C4-2B (cell line): ENCODE measurements at regions not wholly inside any gene's neighbourhood (a gene's known extent, or its start where the extent isn't known, plus 50 kb on each side); places are given as distances from the start of the nearest gene placed in this dataset.
"Not testable (repeated sequence)": the region's sequence is repeated elsewhere in the genome, so short reads cannot be mapped to it uniquely, and the experiment has no call there.

Experiments used
- H3K27ac ChIP-seq: fragments of 450-650 bp; 2 replicates; pipeline ENCODE4 v1.5.1; 2017
- ZFX ChIP-seq: fragments of 450-650 bp; IDR thresholded peaks from 2 replicates; pipeline ENCODE4 v1.6.1; 2017
- TF ChIP-seq, protein P1 (sequence below): fragments of 450-650 bp; conservative IDR thresholded peaks from 2 replicates; pipeline ENCODE4 v1.5.1; 2017; ENCODE audit warnings: mild to moderate bottlenecking

DNA sequence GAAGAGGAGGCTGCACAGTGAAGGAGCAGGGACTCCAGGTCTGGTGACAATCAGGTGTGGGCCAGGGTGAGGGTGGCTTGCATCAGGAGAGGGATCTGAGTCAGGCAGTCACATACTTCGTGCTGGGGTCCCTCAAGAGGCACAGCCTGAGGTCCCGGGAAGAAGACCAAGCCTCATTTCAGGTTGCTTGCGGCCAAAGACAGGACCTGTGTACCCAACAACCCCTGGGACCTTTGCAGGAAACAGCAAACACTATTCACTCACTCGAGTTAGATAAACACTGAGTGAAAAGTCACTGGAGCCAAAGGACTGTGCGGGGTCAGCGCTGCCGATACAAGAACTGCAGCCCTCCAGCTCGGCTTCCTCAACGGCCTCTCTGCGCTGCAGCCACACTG is 104.4 kb downstream of the SINHCAF start:
- H3K27ac ChIP-seq: no peak overlapping the region
- TF ChIP-seq, protein P1, sequence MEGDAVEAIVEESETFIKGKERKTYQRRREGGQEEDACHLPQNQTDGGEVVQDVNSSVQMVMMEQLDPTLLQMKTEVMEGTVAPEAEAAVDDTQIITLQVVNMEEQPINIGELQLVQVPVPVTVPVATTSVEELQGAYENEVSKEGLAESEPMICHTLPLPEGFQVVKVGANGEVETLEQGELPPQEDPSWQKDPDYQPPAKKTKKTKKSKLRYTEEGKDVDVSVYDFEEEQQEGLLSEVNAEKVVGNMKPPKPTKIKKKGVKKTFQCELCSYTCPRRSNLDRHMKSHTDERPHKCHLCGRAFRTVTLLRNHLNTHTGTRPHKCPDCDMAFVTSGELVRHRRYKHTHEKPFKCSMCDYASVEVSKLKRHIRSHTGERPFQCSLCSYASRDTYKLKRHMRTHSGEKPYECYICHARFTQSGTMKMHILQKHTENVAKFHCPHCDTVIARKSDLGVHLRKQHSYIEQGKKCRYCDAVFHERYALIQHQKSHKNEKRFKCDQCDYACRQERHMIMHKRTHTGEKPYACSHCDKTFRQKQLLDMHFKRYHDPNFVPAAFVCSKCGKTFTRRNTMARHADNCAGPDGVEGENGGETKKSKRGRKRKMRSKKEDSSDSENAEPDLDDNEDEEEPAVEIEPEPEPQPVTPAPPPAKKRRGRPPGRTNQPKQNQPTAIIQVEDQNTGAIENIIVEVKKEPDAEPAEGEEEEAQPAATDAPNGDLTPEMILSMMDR: no peak
- TF ChIP-seq ZFX: no peak

GRCh38 chr12:31222620-31223222 is 103.2 kb downstream of the SINHCAF start:
- TF ChIP-seq ZFX: no peak
- TF ChIP-seq, protein P1: no peak
- no peak overlapping the region for H3K27ac ChIP-seq

DNA sequence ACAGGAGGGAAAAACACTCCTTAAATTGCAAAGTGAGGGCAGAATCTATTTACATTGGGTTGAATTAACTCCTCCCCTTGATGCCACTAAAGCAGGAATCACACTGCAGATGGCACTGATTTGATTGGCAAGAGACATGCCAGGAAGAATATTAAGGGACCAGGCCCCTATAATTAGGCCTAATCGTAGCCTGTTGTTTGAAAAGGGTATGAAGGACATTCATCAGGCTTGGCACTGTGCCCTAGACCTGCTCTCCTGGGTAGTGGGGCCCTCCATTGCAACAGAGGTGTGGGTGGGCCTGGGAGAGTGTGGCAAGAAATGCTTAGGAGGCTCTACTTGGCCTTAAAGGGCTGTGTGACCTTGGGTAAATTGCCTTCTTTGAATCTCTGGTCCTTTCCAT is 102.3 kb downstream of the SINHCAF start:
- H3K27ac ChIP-seq: not testable (repeated sequence)

DNA sequence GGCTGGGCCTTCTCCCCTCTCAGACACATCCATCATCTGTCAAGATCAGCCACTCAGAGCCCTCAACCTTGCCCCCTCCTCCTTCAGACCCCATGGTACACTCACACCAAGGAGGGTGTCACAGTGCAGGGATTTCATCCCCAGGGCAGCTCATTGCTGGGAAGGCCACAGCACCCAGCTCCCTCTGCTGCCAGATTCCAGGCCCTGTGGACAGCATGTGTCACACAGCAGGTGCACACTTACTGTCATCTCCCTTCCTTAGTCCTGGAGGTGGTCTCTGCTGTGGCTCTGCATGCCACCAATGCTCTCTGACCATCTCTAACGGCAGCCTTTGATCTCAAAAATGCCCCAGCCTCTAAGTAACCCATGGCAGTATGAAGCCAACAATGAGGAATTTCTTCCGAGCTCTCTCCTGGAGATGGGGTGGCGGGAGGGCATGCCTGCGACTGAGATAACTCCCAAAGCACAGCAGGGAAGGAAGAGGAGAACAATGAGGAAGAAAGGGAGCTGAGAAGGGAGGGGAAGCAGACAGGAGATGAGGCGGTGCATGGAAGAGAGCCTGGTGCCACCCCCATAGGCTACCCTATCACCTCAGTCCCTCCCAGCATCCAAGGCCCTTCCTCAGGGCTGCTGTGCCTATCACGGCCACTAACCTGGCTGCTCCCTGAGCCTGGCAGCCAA is 101.0 kb downstream of the SINHCAF start:
- TF ChIP-seq, protein P1: no peak
- no peak overlapping the region for H3K27ac ChIP-seq

DNA sequence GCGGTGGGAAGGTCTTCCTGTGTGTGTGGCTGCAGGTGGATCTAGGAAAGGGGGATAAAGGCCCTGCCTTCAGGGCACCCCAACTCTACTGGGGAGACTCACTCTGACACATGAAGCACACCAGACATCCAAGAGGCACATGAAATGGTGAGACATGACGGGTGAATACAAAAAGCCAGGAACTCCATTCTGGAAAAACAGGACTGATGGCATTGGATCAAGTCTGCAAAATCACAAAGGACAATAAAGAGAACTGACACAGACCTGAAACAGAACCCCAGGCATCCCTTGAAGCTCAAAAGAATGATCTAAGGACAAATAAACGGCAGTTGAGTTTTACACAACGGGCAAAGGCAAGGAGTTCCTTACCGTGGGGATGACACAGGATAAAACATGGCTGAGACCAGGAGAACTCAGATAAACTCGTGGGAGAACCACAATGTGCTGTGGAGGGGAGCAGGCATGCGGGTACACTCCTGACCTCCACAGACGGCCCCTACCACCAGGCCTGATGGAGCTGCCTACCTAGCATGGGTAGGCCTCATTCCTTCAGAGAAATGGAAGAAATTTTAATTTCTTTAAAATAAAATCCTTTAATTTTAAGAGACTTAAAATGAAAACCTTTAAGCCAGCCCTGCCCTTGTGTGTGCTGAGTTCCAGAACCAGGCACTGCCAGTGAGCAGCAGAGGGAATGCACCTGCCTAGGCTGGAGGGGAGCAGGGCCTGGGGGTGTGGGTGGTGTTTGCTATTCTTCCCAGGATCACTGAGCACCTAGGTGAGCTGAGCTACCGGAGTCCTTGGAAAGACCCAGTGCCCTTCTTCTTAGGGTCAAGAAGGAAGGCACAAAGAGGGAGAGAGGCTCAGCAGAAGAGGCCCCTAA is 100.1 kb downstream of the SINHCAF start:
- H3K27ac ChIP-seq: no peak overlapping the region
- TF ChIP-seq, protein P1: no peak
- TF ChIP-seq ZFX: no peak

GRCh38 chr12:31226639-31227038 is 99.3 kb downstream of the SINHCAF start:
- no peak for TF ChIP-seq ZFX
- TF ChIP-seq, protein P1: no peak
- H3K27ac ChIP-seq: no peak overlapping the region

- no peak overlapping the region for H3K27ac ChIP-seq
- TF ChIP-seq, protein P1: no peak
- TF ChIP-seq ZFX: no peak
Measured at GRCh38 chr12:31227401-31227981, 98.5 kb downstream of the SINHCAF start.
